Smooth muscle cell (in vitro differentiated cells): ENCODE measurements at regions not wholly inside any gene's neighbourhood (a gene's known extent, or its start where the extent isn't known, plus 50 kb on each side); places are given as distances from the start of the nearest gene placed in this dataset.
A peak's percentile ranks its signal among the peaks of the same experiment; 100 is the strongest.

Experiments used
- DNase-seq: peaks from one replicate; lab custom pipeline; 2025; ENCODE audit not compliant: unreplicated experiment; lab: John Stamatoyannopoulos, UW
- H2AFZ ChIP-seq: fragments of 200-600 bp; sonication (generic); 2 replicates; pipeline ENCODE4 v1.6.0; 2016; ENCODE audit warnings: antibody characterized with exemption, low read depth, mild to moderate bottlenecking
- H3F3A ChIP-seq: fragments of 200-600 bp; sonication (generic); 2 replicates; pipeline ENCODE4 v1.6.0; 2017; ENCODE audit warnings: antibody characterized with exemption, low read depth
- H3K27ac ChIP-seq: fragments of 200-600 bp; sonication (generic); 2 replicates; pipeline ENCODE4 v1.5.1; 2016; ENCODE audit warnings: low read depth, mild to moderate bottlenecking
- H3K27me3 ChIP-seq: fragments of 200-600 bp; sonication (generic); 2 replicates; pipeline ENCODE4 v1.6.1; 2016; ENCODE audit warnings: low read depth, mild to moderate bottlenecking
- H3K36me3 ChIP-seq: fragments of 200-600 bp; sonication (generic); 2 replicates; pipeline ENCODE4 v1.5.1; 2016; ENCODE audit warnings: low read depth
- H3K4me1 ChIP-seq: fragments of 200-600 bp; sonication (generic); 2 replicates; pipeline ENCODE4 v1.5.1; 2016; ENCODE audit warnings: low read depth
- H3K4me2 ChIP-seq: fragments of 200-600 bp; sonication (generic); 2 replicates; pipeline ENCODE4 v1.6.0; 2016; ENCODE audit warnings: mild to moderate bottlenecking
- H3K4me3 ChIP-seq: fragments of 200-600 bp; sonication (generic); 2 replicates; pipeline ENCODE4 v1.5.1; 2016; ENCODE audit warnings: mild to moderate bottlenecking
- H3K79me2 ChIP-seq: fragments of 200-600 bp; sonication (generic); 2 replicates; pipeline ENCODE4 v1.6.0; 2016; ENCODE audit warnings: low read depth, mild to moderate bottlenecking
- H3K9ac ChIP-seq: fragments of 200-600 bp; sonication (generic); 2 replicates; pipeline ENCODE4 v1.6.0; 2016; ENCODE audit warnings: low read depth
- H3K9me3 ChIP-seq: fragments of 200-600 bp; sonication (generic); replicated peaks from 2 replicates; pipeline ENCODE4 v1.5.1; 2016; ENCODE audit warnings: low read depth
- H4K20me1 ChIP-seq: fragments of 200-600 bp; sonication (generic); 2 replicates; pipeline ENCODE4 v1.6.0; 2016; ENCODE audit warnings: low read depth
- WGBS: methylation state at CpG from one replicate; pipeline ENCODE4 v1.1.7; 2016; ENCODE audit warnings: low lambda C conversion rate; 5-methylcytosine and 5-hydroxymethylcytosine counted together
- TF ChIP-seq, protein P1 (sequence below): fragments of 200-600 bp; sonication (generic); IDR thresholded peaks from 2 replicates; pipeline ENCODE4 v1.5.1; 2017; ENCODE audit warnings: borderline replicate concordance, mild to moderate bottlenecking, antibody characterized with exemption; ENCODE audit not compliant: insufficient read depth, poor library complexity, severe bottlenecking

DNA sequence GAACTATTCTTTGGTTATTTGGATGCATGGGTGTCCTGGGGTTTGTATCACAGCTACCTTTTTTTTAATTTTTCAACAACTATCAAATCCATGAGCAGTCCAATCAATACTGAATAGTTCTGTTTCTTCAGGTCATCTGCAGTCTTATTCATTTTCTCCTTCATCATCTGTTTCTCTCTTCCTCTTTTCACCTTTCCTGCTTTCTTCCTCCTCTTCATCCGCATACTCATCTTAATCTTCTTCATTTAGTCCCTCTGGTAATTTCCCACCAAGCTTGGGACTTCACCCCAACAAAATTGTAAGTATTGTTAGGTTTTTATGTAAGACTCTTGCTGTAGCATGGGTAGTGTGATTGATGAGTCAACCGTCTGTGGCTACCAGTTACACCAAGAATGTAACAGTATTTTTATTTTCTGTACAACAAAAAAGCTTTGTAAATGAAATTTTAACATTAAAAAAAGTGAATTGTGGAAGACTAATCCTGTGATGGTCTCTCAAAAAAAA, 184.1 kb upstream of the RNPC3 start:
- Histone ChIP-seq H3K27me3 (no peaks in the 10 kb centered on the region), H3K36me3 (no peaks in the 10 kb centered on the region), H3K9me3 (no peaks in the 10 kb centered on the region), H4K20me1 (no peaks in the 10 kb centered on the region), H3K4me2 (no peak overlapping the region), H2AFZ (no peak overlapping the region), H3K4me1 (no peaks in the 10 kb centered on the region), H3K4me3 (no peak overlapping the region), H3K79me2 (no peaks in the 10 kb centered on the region), H3K27ac (no peak overlapping the region), H3K9ac (no peak overlapping the region), H3F3A (no peaks in the 10 kb centered on the region)
- TF ChIP-seq, protein P1, sequence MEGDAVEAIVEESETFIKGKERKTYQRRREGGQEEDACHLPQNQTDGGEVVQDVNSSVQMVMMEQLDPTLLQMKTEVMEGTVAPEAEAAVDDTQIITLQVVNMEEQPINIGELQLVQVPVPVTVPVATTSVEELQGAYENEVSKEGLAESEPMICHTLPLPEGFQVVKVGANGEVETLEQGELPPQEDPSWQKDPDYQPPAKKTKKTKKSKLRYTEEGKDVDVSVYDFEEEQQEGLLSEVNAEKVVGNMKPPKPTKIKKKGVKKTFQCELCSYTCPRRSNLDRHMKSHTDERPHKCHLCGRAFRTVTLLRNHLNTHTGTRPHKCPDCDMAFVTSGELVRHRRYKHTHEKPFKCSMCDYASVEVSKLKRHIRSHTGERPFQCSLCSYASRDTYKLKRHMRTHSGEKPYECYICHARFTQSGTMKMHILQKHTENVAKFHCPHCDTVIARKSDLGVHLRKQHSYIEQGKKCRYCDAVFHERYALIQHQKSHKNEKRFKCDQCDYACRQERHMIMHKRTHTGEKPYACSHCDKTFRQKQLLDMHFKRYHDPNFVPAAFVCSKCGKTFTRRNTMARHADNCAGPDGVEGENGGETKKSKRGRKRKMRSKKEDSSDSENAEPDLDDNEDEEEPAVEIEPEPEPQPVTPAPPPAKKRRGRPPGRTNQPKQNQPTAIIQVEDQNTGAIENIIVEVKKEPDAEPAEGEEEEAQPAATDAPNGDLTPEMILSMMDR = no peak
- DNase-seq = no peak
- 90% methylated on average over 2 of the region's 2 CpGs for whole genome bisulfite sequencing

DNA sequence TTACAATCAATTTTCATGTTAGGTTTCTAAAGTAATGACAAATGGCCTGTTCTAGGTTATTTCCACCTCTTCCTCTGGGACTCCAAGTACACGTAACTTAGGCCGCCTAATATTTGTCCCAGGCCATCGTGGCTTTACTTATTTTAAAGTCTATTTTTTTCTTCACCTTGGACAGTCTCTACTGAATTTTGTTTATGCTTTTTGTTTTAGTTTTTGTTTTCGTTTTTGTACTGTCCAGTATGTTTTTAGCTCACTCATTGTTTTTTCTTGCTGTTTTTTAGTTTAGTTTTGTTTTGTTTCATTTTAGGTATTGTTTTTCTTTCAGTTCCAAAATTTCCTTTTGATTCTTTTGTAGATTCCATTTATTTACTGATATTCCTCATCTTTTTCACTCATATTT, 187.7 kb upstream of the RNPC3 start:
- 90% methylated on average over 4 of the region's 4 CpGs for WGBS
- no peak overlapping the region for H3K4me2 ChIP-seq
- no peak overlapping the region for H3K9ac ChIP-seq
- H2AFZ ChIP-seq = peak overlapping the region; percentile 62
- DNase-seq = no peak
- H3K4me3 ChIP-seq = no peak overlapping the region
- no peaks in the 10 kb centered on the region for H3K4me1 ChIP-seq
- no peak overlapping the region for H3K27ac ChIP-seq
- H3F3A ChIP-seq = no peaks in the 10 kb centered on the region
- no peaks in the 10 kb centered on the region for H3K9me3 ChIP-seq
- no peaks in the 10 kb centered on the region for H3K36me3 ChIP-seq
- no peaks in the 10 kb centered on the region for H3K79me2 ChIP-seq
- no peaks in the 10 kb centered on the region for H3K27me3 ChIP-seq
- TF ChIP-seq, protein P1 = no peak
- no peaks in the 10 kb centered on the region for H4K20me1 ChIP-seq

DNA sequence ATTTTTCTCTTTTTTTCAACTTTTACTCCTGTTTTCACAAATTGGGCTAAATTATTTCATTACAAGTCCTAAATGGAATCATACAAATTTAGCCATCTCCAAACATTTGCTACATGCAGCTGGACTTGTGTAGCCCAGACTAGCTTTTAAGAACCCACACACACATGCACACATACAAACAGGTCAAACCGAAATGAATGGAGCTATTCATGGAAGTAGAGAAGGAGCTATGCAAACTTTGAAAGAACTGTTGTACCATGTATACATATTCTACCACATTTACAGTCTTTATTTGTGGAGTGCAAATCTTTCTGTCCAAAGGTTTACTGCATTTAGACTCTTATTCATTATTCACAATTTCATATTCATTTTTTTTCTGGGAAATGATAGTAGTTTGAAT, 189.1 kb upstream of the RNPC3 start:
- H2AFZ ChIP-seq = peak overlapping the region; percentile 33
- H3K9me3 ChIP-seq = no peaks in the 10 kb centered on the region
- no peak overlapping the region for H3K4me3 ChIP-seq
- 97% methylated on average over 1 of the region's 1 CpG for WGBS
- no peaks in the 10 kb centered on the region for H3K79me2 ChIP-seq
- no peak for DNase-seq
- H3F3A ChIP-seq = no peaks in the 10 kb centered on the region
- no peak overlapping the region for H3K9ac ChIP-seq
- H3K27ac ChIP-seq = no peak overlapping the region
- TF ChIP-seq, protein P1 = no peak
- no peak overlapping the region for H3K4me2 ChIP-seq
- H3K4me1 ChIP-seq = no peaks in the 10 kb centered on the region
- no peaks in the 10 kb centered on the region for H4K20me1 ChIP-seq
- no peaks in the 10 kb centered on the region for H3K36me3 ChIP-seq
- H3K27me3 ChIP-seq = no peaks in the 10 kb centered on the region

DNA sequence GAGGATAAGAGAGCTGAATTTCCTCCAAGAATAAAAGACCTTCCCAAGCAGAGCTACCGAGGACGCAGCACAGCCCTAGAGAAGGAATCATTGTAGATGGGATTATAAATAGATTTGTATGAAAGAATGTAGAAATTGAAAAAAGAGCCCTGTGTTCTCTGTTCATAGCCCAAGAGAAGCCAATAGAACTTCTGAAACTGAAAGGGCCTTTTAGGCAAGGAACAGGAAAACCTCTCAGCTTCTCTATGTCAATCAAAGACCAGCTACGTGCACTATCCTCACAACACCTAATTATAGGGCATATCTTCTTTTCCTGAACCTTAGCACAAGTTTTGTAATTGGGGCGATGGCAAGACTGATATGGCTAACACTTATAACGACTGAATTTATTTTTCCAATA, 192.4 kb upstream of the RNPC3 start:
- Histone ChIP-seq H3K27me3 (no peaks in the 10 kb centered on the region), H3K36me3 (no peaks in the 10 kb centered on the region), H3K79me2 (no peaks in the 10 kb centered on the region), H3F3A (no peaks in the 10 kb centered on the region), H3K9me3 (no peaks in the 10 kb centered on the region), H3K4me2 (no peak overlapping the region), H2AFZ (no peak overlapping the region), H3K27ac (no peak overlapping the region), H4K20me1 (no peaks in the 10 kb centered on the region), H3K9ac (no peak overlapping the region), H3K4me1 (no peaks in the 10 kb centered on the region), H3K4me3 (no peak overlapping the region)
- 85% methylated on average over 5 of the region's 5 CpGs for WGBS
- DNase-seq = no peak
- TF ChIP-seq, protein P1 = no peak
